ENCODE measurements at regions not wholly inside any gene's neighbourhood (a gene's known extent, or its start where the extent isn't known, plus 50 kb on each side); places are given as distances from the start of the nearest gene placed in this dataset.

GRCh38 chr1:96363826-96364225 is 357.8 kb upstream of the PTBP2 start:
- DNase-seq (ENCODE audit: low spot score), result no peak

DNA sequence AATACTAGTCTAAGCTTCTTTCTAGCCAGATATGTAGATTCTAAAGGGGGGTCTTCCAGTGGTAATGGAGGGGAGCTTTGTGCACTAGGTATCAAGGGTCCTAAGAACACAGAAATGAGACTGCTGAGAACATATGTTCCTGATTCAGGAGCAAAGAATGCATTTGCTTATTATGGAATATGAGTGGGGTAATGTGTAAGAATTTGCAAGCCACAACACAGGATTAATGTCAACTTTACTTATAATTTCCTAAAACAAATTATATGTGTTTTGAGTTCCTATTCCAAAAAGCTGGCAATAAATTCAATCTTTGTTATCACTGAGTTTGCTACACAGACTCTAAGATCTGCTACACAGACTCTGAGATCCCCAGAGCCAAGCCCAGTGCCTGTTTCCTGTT is 357.0 kb upstream of the PTBP2 start:
- no peak for DNase-seq (ENCODE audit: low spot score)

DNA sequence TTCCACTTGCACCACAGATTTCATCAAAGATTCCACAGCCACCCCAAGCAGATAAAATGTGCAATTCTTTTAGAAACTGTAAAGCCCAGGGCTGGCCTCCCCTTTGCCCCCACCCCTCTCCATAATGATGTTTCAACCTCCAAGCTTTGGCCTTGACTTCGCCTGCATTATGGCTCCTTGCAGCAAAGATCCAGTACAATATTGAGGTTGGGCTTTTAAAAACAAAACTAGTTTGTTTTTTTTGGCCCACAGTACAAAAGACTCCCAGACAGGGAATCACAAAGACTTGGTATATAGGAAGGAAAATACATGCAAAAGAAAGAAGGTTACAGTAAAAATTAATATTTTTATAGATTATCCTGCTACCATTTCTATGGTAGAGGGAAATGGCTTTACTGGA is 356.5 kb upstream of the PTBP2 start:
- DNase-seq (ENCODE audit: low spot score), result no peak

- DNase-seq (ENCODE audit: low spot score), result no peak
Measured at GRCh38 chr1:96365596-96366390, 355.8 kb upstream of the PTBP2 start.

DNA sequence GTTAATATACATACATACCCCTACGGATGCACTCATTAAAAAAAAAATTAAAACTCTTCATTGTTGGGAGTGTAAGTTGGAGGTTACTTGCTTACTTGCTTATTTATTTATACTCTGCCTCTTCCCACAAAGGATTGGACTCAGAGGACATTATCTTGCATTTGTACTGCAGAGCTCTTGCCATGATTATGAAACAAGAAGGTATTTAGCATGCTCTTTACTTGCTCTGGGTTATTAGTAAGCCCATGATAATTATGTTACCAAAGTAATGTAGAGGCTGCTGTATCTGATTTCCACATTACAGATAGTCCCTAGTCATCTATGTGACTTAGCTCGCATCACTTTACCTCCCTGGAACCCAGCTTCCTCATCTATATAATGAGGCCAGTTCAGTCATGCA is 355.1 kb upstream of the PTBP2 start:
- no peak for DNase-seq (ENCODE audit: low spot score)

GRCh38 chr1:96367791-96368190 is 353.8 kb upstream of the PTBP2 start:
- DNase-seq (ENCODE audit: low spot score), result no peak

GRCh38 chr1:96370757-96371156 is 350.8 kb upstream of the PTBP2 start:
- DNase-seq (ENCODE audit: low spot score), result no peak

- no peak for DNase-seq (ENCODE audit: low spot score)
Measured at GRCh38 chr1:96372881-96373280, 348.7 kb upstream of the PTBP2 start.

DNA sequence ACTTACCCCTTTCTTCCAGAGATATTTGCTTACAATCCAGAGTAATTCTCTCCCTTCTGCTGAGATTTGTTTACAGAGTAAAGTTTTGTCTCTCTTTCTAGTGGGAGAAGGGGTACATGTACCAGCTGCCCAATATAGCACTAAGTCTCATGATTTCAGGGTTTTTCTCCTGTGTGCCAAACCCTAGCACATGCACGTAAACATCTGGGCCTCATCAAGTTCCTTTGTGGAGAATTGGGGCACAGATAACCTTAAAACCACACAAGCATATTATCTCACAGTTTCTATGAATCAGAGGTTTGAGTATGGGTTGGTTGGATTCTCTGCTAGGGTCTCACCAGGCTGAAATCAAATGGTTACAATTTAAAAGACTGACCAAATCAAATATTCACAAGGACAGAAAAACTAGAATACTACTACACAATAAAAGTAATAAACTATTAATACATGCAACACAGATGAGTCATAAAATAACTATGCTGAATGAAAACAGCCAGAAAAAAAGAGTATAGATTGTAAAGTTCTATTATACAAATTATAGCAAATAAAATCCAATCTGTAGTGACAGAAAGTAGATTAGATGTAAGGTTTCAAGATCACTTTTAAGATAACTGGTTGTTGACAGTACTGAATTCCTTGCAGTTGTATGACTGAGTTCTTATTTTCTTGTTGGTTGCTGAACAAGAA is 347.4 kb upstream of the PTBP2 start:
- DNase-seq (ENCODE audit: low spot score), result no peak

DNA sequence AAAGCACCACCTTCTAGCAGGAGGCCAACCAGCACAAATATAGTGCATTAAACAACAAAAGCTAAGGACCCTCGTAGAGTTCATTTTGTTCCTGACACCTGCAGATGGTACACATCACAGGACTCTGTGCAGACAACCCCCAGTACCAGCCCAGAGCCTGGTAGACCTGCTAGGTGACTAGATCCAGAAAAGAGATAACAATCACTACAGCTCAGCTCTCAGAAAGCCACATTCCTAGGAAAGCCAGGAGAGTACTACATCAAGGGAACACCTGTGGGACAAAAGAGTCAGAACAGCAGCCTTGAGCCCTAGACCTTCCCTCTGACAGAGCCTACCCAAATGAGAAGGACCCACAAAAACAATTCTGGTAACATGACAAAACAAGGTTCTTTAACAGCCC is 344.7 kb upstream of the PTBP2 start:
- DNase-seq (ENCODE audit: low spot score), result no peak

GRCh38 chr1:96384611-96385010 is 337.0 kb upstream of the PTBP2 start:
- no peak for DNase-seq (ENCODE audit: low spot score)

- peak; percentile 17 for DNase-seq (ENCODE audit: low spot score)
Measured at GRCh38 chr1:96387785-96388184, 333.8 kb upstream of the PTBP2 start.

GRCh38 chr1:96388421-96389310 is 332.9 kb upstream of the PTBP2 start:
- no peak for DNase-seq (ENCODE audit: low spot score)

DNA sequence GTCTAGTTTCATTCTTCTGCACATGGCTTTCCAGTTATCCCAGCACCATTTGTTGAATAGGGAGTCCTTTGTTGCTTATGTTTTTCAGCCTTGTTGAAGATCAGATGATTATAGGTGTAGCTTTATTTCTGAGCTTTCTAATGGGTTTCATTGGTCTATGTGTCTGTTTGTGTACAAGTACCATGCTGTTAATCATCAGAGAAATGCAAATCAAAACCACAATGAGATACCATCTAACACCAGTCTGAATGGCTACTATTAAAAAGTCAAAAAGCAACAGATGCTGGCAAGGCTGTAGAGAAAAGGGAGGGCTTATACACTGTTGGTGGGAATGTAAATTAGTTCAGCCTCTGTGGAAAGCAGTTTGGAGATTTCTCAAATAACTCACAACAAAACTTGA is 321.5 kb upstream of the PTBP2 start:
- DNase-seq (ENCODE audit: low spot score), result no peak

GRCh38 chr1:96409087-96409486 is 312.5 kb upstream of the PTBP2 start:
- DNase-seq (ENCODE audit: low spot score), result no peak

- DNase-seq (ENCODE audit: low spot score), result no peak
Measured at GRCh38 chr1:96409689-96410088, 311.9 kb upstream of the PTBP2 start.

- DNase-seq (ENCODE audit: low spot score), result no peak
Measured at GRCh38 chr1:96411006-96411405, 310.6 kb upstream of the PTBP2 start.

GRCh38 chr1:96414598-96414997 is 307.0 kb upstream of the PTBP2 start:
- no peak for DNase-seq (ENCODE audit: low spot score)

GRCh38 chr1:96416111-96416595 is 305.4 kb upstream of the PTBP2 start:
- DNase-seq (ENCODE audit: low spot score), result peak; percentile 5

- DNase-seq (ENCODE audit: low spot score), result no peak
Measured at GRCh38 chr1:96416701-96417444, 304.7 kb upstream of the PTBP2 start.

DNA sequence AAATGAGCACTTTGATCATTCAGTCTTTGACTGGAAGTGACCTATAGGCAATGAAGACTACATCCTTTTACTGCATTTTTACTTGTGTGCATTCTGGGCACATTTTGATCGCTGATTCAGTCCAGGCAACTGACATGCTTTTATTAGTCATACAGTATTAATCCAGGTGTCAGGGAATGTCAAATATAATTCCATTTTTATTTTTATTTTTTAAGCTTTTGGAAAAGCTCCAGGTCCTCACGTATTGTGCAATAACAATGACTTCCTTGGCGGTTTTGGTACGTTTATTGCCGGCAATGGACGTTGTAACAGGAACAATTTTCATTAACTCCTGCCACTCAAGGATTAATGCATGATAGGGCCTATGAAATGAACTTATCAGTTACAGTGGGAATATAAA is 302.6 kb upstream of the PTBP2 start:
- DNase-seq (ENCODE audit: low spot score), result no peak

- no peak for DNase-seq (ENCODE audit: low spot score)
Measured at GRCh38 chr1:96424877-96425276, 296.7 kb upstream of the PTBP2 start.

Data from RKO (cell line).